IMR-90 (cell line): ENCODE measurements at regions not wholly inside any gene's neighbourhood (a gene's known extent, or its start where the extent isn't known, plus 50 kb on each side); places are given as distances from the start of the nearest gene placed in this dataset.

Experiments used
- ATAC-seq: fragments of 200-7000 bp; cut with Tn5 transposase; 2 replicates; pipeline ENCODE4 v1.9.1; 2020; ENCODE audit warnings: low read depth, mild to moderate bottlenecking, moderate library complexity
- BruUV-seq: library from RNA; stranded (reverse); fragments of 400-500 nt; replicated peaks from 2 replicates; lab custom pipeline; 2021; lab: Mats Ljungman, UMichigan
- CTCF ChIA-PET: fragments of 300-600 bp; formaldehyde crosslinking; extraction: SDS; loops from one replicate; lab custom pipeline; 2021; ENCODE audit warnings: antibody characterized with exemption; lab: Yijun Ruan, JAX
- POLR2A ChIA-PET: fragments of 300-600 bp; sonication (Branson Sonifier 250); formaldehyde crosslinking; loops from one replicate; lab custom pipeline; 2022; ENCODE audit warnings: antibody characterized with exemption; ENCODE audit not compliant: unreplicated experiment; lab: Charles Lee
- DNase-seq: peaks from one replicate; pipeline ENCODE4 v3.0.0; 2013
- H2AFZ ChIP-seq: replicated peaks from 2 replicates; pipeline ENCODE3; 2013; ENCODE audit warnings: low read length, mild to moderate bottlenecking; ENCODE audit not compliant: poor library complexity
- H2AK5ac ChIP-seq: 2 replicates; pipeline ENCODE4 v1.6.1; 2013; ENCODE audit warnings: low read depth, low read length, inconsistent platforms
- H2AK9ac ChIP-seq: replicated peaks from 2 replicates; pipeline ENCODE3; 2013; ENCODE audit warnings: mild to moderate bottlenecking, low read depth, low read length, moderate library complexity; ENCODE audit not compliant: poor library complexity
- H2BK120ac ChIP-seq: 2 replicates; pipeline ENCODE4 v1.6.1; 2013; ENCODE audit warnings: low read depth, low read length, inconsistent platforms
- H2BK15ac ChIP-seq: 3 replicates; pipeline ENCODE4 v1.6.1; 2013; ENCODE audit warnings: low read depth, low read length, inconsistent platforms
- H2BK20ac ChIP-seq: 2 replicates; pipeline ENCODE4 v1.6.1; 2013; ENCODE audit warnings: low read depth, mild to moderate bottlenecking, inconsistent platforms, low read length, moderate library complexity
- H2BK5ac ChIP-seq: 2 replicates; pipeline ENCODE4 v1.6.1; 2013; ENCODE audit warnings: mild to moderate bottlenecking, low read depth, low read length, inconsistent platforms; ENCODE audit not compliant: poor library complexity, severe bottlenecking
- H3K14ac ChIP-seq: replicated peaks from 2 replicates; pipeline ENCODE4 v1.6.1; 2013; ENCODE audit warnings: low read depth, low read length, inconsistent platforms
- H3K18ac ChIP-seq: 2 replicates; pipeline ENCODE4 v1.6.1; 2013; ENCODE audit warnings: low read depth, low read length, control low read depth
- H3K23ac ChIP-seq: 2 replicates; pipeline ENCODE4 v1.6.1; 2013; ENCODE audit warnings: low read depth, low read length, inconsistent platforms
- H3K27ac ChIP-seq: 2 replicates; pipeline ENCODE4 v1.5.1; 2013; ENCODE audit warnings: mild to moderate bottlenecking, control low read depth, low read length; ENCODE audit not compliant: insufficient read depth
- H3K27me3 ChIP-seq: 2 replicates; pipeline ENCODE4 v1.6.1; 2013; ENCODE audit warnings: low read length; ENCODE audit not compliant: control insufficient read depth, insufficient read depth
- H3K36me3 ChIP-seq: 2 replicates; pipeline ENCODE4 v1.6.1; 2013; ENCODE audit warnings: low read length, mixed read lengths; ENCODE audit not compliant: control insufficient read depth, insufficient read depth
- H3K4ac ChIP-seq: 2 replicates; pipeline ENCODE4 v1.6.1; 2013; ENCODE audit warnings: low read depth, low read length, inconsistent platforms
- H3K4me1 ChIP-seq: 2 replicates; pipeline ENCODE4 v1.6.1; 2013; ENCODE audit warnings: low read length, mixed read lengths; ENCODE audit not compliant: control insufficient read depth, insufficient read depth
- H3K4me2 ChIP-seq: 2 replicates; pipeline ENCODE4 v1.6.1; 2013; ENCODE audit warnings: low read depth, mild to moderate bottlenecking, control low read depth, low read length, moderate library complexity
- H3K4me3 ChIP-seq: 2 replicates; pipeline ENCODE4 v1.5.1; 2013; ENCODE audit warnings: low read depth, mild to moderate bottlenecking, control low read depth, low read length, moderate library complexity; ENCODE audit not compliant: insufficient read depth
- H3K56ac ChIP-seq: 2 replicates; pipeline ENCODE4 v1.6.1; 2013; ENCODE audit warnings: low read length, inconsistent platforms; ENCODE audit not compliant: insufficient read depth; ENCODE audit errors: extremely low read depth
- H3K79me1 ChIP-seq, 2 experiments: 2 replicates each; pipeline ENCODE4 v1.6.1; 2013; ENCODE audit warnings: low read length in 2 of 2, inconsistent platforms in 1 of 2, low read depth in 1 of 2
- H3K9ac ChIP-seq: 2 replicates; pipeline ENCODE4 v1.6.1; 2013; ENCODE audit warnings: low read depth, low read length, control low read depth
- H3K9me1 ChIP-seq: 2 replicates; pipeline ENCODE4 v1.6.1; 2013; ENCODE audit warnings: low read length, inconsistent platforms; ENCODE audit not compliant: insufficient read depth
- H3K9me3 ChIP-seq: 2 replicates; pipeline ENCODE4 v1.6.1; 2013; ENCODE audit warnings: low read length; ENCODE audit not compliant: control insufficient read depth, insufficient read depth
- H4K20me1 ChIP-seq: 2 replicates; pipeline ENCODE4 v1.6.1; 2013; ENCODE audit warnings: low read length, inconsistent platforms; ENCODE audit not compliant: insufficient read depth
- H4K5ac ChIP-seq: 2 replicates; pipeline ENCODE4 v1.6.1; 2013; ENCODE audit warnings: mild to moderate bottlenecking, low read depth, low read length, control low read depth
- H4K8ac ChIP-seq, 2 experiments: 2 replicates each; pipeline ENCODE4 v1.6.1; 2013; ENCODE audit warnings: low read depth in 2 of 2, low read length in 2 of 2, control low read depth in 1 of 2, inconsistent platforms in 1 of 2
- H4K91ac ChIP-seq: 2 replicates; pipeline ENCODE4 v1.6.1; 2013; ENCODE audit warnings: low read depth, low read length, inconsistent platforms; ENCODE audit not compliant: insufficient read depth
- BHLHE40 ChIP-seq: fragments of 150-350 bp; IDR thresholded peaks from 2 replicates; pipeline ENCODE4 v1.6.1; 2016; ENCODE audit warnings: mild to moderate bottlenecking, low read depth, low read length
- CEBPB ChIP-seq: IDR thresholded peaks from 2 replicates; pipeline ENCODE4 v1.6.1; 2012; ENCODE audit warnings: low read depth, low read length, improper control_type of control experiment
- CHD1 ChIP-seq: IDR thresholded peaks from 2 replicates; pipeline ENCODE4 v1.6.1; 2012; ENCODE audit warnings: low read depth, low read length, improper control_type of control experiment
- CTCF ChIP-seq: conservative IDR thresholded peaks from 2 replicates; pipeline ENCODE4 v1.5.1; 2012; ENCODE audit warnings: mild to moderate bottlenecking, low read depth, low read length, improper control_type of control experiment
- ELK1 ChIP-seq: fragments of 150-350 bp; IDR thresholded peaks from 2 replicates; pipeline ENCODE4 v1.6.1; 2016; ENCODE audit warnings: low read depth, mild to moderate bottlenecking, low read length, moderate library complexity, borderline replicate concordance
- FOS ChIP-seq: fragments of 150-350 bp; IDR thresholded peaks from 2 replicates; pipeline ENCODE4 v1.6.1; 2016; ENCODE audit warnings: low read depth, low read length
- MAFK ChIP-seq: IDR thresholded peaks from 2 replicates; pipeline ENCODE4 v1.6.1; 2012; ENCODE audit warnings: low read depth, low read length, improper control_type of control experiment
- MAZ ChIP-seq: IDR thresholded peaks from 2 replicates; pipeline ENCODE4 v1.6.1; 2012; ENCODE audit warnings: low read depth, mild to moderate bottlenecking, low read length, improper control_type of control experiment, moderate library complexity, borderline replicate concordance
- MXI1 ChIP-seq: IDR thresholded peaks from 2 replicates; pipeline ENCODE4 v1.6.1; 2012; ENCODE audit warnings: low read depth, mild to moderate bottlenecking, low read length, moderate library complexity, borderline replicate concordance
- NFE2L2 ChIP-seq: fragments of 150-350 bp; IDR thresholded peaks from 2 replicates; pipeline ENCODE4 v1.6.1; 2016; ENCODE audit warnings: low read depth, mild to moderate bottlenecking, low read length
- POLR2A ChIP-seq: IDR thresholded peaks from 2 replicates; pipeline ENCODE4 v1.6.1; 2012; ENCODE audit warnings: mild to moderate bottlenecking, low read depth, low read length
- RAD21 ChIP-seq: IDR thresholded peaks from 2 replicates; pipeline ENCODE4 v1.6.1; 2012; ENCODE audit warnings: low read length, improper control_type of control experiment
- RCOR1 ChIP-seq: IDR thresholded peaks from 2 replicates; pipeline ENCODE4 v1.6.1; 2012; ENCODE audit warnings: mild to moderate bottlenecking, low read length, improper control_type of control experiment; ENCODE audit not compliant: insufficient replicate concordance
- RFX5 ChIP-seq: IDR thresholded peaks from 2 replicates; pipeline ENCODE4 v1.8.0; 2012; ENCODE audit warnings: low read depth, mild to moderate bottlenecking, low read length, moderate library complexity
- SMC3 ChIP-seq: fragments of 150-350 bp; IDR thresholded peaks from 2 replicates; pipeline ENCODE4 v1.6.1; 2016; ENCODE audit warnings: low read depth, mild to moderate bottlenecking, antibody characterized with exemption, low read length, moderate library complexity
- USF2 ChIP-seq: fragments of 150-350 bp; IDR thresholded peaks from 2 replicates; pipeline ENCODE4 v1.6.1; 2017; ENCODE audit warnings: mild to moderate bottlenecking, antibody characterized with exemption, low read length, low read depth
- WGBS, 2 experiments: methylation state at CpG; one replicate each; pipeline versions ENCODE4 v1.1.5 to v1.1.7; 2013; ENCODE audit warnings: missing lambda C conversion rate in 2 of 2; ENCODE audit not compliant: insufficient read length in 1 of 2; ENCODE audit errors: extremely low coverage in 2 of 2; 5-methylcytosine and 5-hydroxymethylcytosine counted together
- dilution Hi-C: fragments of 300-500 bp; cut with HindIII; formaldehyde crosslinking; loops from one replicate; pipeline ENCODE4 v1.14.3; 2018; ENCODE audit warnings: low sequenced_read_pairs; ENCODE audit not compliant: unreplicated experiment
- in situ Hi-C: fragments of 300-500 bp; cut with MboI; formaldehyde crosslinking; loops from 3 replicates; pipeline ENCODE4 v1.14.3; 2019; ENCODE audit warnings: low sequenced_read_pairs, inconsistent platforms, mixed read lengths
- intact Hi-C: fragments of 100-400 bp; cut with micrococcal nuclease; formaldehyde crosslinking; loops from 2 replicates; pipeline ENCODE4 v1.10.0; 2022

GRCh38 chr6:110041830-110042229 lies 63.7 kb downstream of the GPR6 start:
- Histone ChIP-seq H3K4me3 (no peak overlapping the region), H3K9ac (no peak overlapping the region), H2BK120ac (no peak overlapping the region), H2BK15ac (no peak overlapping the region), H3K79me1 (no peaks in the 10 kb centered on the region), H3K9me1 (no peaks in the 10 kb centered on the region), H3K4me2 (no peak overlapping the region), H4K20me1 (no peaks in the 10 kb centered on the region), H3K27me3 (peaks cover 7% of the 10 kb centered on the region), H3K14ac (no peak overlapping the region), H3K23ac (no peak overlapping the region), H4K8ac (no peak overlapping the region), H2AK9ac (no peak overlapping the region), H3K4ac (no peak overlapping the region), H2AFZ (no peak overlapping the region), H3K18ac (no peak overlapping the region), H3K36me3 (no peaks in the 10 kb centered on the region), H2AK5ac (no peak overlapping the region), H2BK5ac (no peak overlapping the region), H3K9me3 (peaks cover 2% of the 10 kb centered on the region), H4K91ac (no peak overlapping the region), H3K4me1 (no peaks in the 10 kb centered on the region), H3K27ac (no peak overlapping the region), H4K5ac (no peak overlapping the region), H3K56ac (no peak overlapping the region), H2BK20ac (no peak overlapping the region)
- DNase-seq, result no peak
- WGBS, 2 experiments, result no CpG with 5 or more reads among the region's 5 CpGs
- POLR2A ChIA-PET, result no interaction called here
- dilution Hi-C loops, result loop anchor here (25.0 kb wide), 1 partner anchor 330 kb away; no protein-coding TSS in a partner anchor
- in situ Hi-C loops, result no loop called here
- no peak for TF ChIP-seq SMC3
- no peak for TF ChIP-seq POLR2A
- TF ChIP-seq MAZ, result no peak
- no peak for TF ChIP-seq USF2
- no peak for TF ChIP-seq CHD1
- TF ChIP-seq RAD21, result no peak
- TF ChIP-seq ELK1, result no peak
- no peak for TF ChIP-seq MXI1
- TF ChIP-seq CEBPB, result no peak
- TF ChIP-seq MAFK, result no peak
- TF ChIP-seq BHLHE40, result no peak
- no peak for TF ChIP-seq NFE2L2
- no peak for TF ChIP-seq FOS
- no peak for TF ChIP-seq RFX5
- TF ChIP-seq CTCF, result no peak
- no peak for TF ChIP-seq RCOR1
- CTCF ChIA-PET, result interaction anchor here (1.1 to 1.6 kb wide), 2 partner anchors 11 to 337 kb away, joined by 3 to 5 read pairs; no protein-coding TSS in a partner anchor
- ATAC-seq, result no peak
- intact Hi-C loops, result no loop called here
- no TSS peak for BruUV-seq
